Stomach (tissue), 8 donors: ENCODE measurements at regions not wholly inside any gene's neighbourhood (a gene's known extent, or its start where the extent isn't known, plus 50 kb on each side); places are given as distances from the start of the nearest gene placed in this dataset.

Experiments used
- DNase-seq, 2 donors: peaks; one replicate each; pipeline versions ENCODE4 v3.0.0 to v3.0.0-alpha.2; 2013 to 2019
- H3K27ac ChIP-seq, 5 donors: fragments of 200-600 bp in 4 of 5; sonication (generic) in 4 of 5; one replicate each; pipeline ENCODE4 v1.5.1; 2013 to 2019; ENCODE audit warnings: mild to moderate bottlenecking in 1 of 5, moderate library complexity in 1 of 5
- H3K27me3 ChIP-seq, 3 donors: fragments of 200-600 bp; sonication (generic); one replicate each; pipeline ENCODE4 v1.5.1; 2017 to 2019; ENCODE audit warnings: mixed run types in 1 of 3
- H3K36me3 ChIP-seq, 4 donors: fragments of 200-600 bp; sonication (generic); 1 replicate in 3 of 4; 2 replicates in 1 of 4; pipeline ENCODE4 v1.5.1; 2016 to 2019
- H3K4me1 ChIP-seq, 4 donors: fragments of 200-600 bp; sonication (generic); one replicate each; pipeline ENCODE4 v1.5.1; 2016 to 2019
- H3K4me3 ChIP-seq, 4 donors: fragments of 200-600 bp; sonication (generic) in 3 of 4; one replicate each; pipeline ENCODE4 v1.5.1; 2016 to 2019; ENCODE audit warnings: mild to moderate bottlenecking in 1 of 4
- H3K9me3 ChIP-seq, 4 donors: fragments of 200-600 bp; sonication (generic); one replicate each; pipeline ENCODE4 v1.5.1; 2016 to 2019
- CTCF ChIP-seq, 7 experiments: fragments of 450-650 bp in 4 of 7; fragments of 200-600 bp in 3 of 7; sonication (generic) in 3 of 7; IDR thresholded peaks; one replicate each; pipeline ENCODE4 v1.5.1; 2016 to 2019; ENCODE audit warnings: antibody characterized with exemption in 7 of 7, control low read depth in 2 of 7, mild to moderate bottlenecking in 1 of 7
- EP300 ChIP-seq: sonication (generic); formaldehyde crosslinking; IDR thresholded peaks from one replicate; pipeline ENCODE4 v1.6.1; 2017; ENCODE audit warnings: antibody characterized with exemption
- POLR2A ChIP-seq, 4 donors: fragments of 450-650 bp; IDR thresholded peaks; one replicate each; pipeline ENCODE4 v1.6.1; 2016; ENCODE audit warnings: antibody characterized with exemption in 4 of 4, control low read depth in 2 of 4, mild to moderate bottlenecking in 1 of 4, moderate library complexity in 1 of 4
- POLR2AphosphoS5 ChIP-seq, 3 donors: sonication (generic); formaldehyde crosslinking; IDR thresholded peaks; one replicate each; pipeline ENCODE4 v1.6.1; 2016; ENCODE audit warnings: antibody characterized with exemption in 3 of 3
- WGBS, 5 donors: extraction: QIAGEN DNeasy Blood & Tissue Kit in 3 of 5; methylation state at CpG; one replicate each; pipeline versions ENCODE4 v1.1.5 to v1.1.7; 2013 to 2018; 5-methylcytosine and 5-hydroxymethylcytosine counted together
- intact Hi-C: fragments of 100-400 bp; cut with DNase I; formaldehyde crosslinking; loops from one replicate; pipeline ENCODE4 v1.15.1; 2023; ENCODE audit warnings: low total_unique reads
- donor health status: healthy with polysubstance abuse.
- donor health status: Bipolar disorder and iron deficiency.
- donor health status: healthy.

GRCh38 chr1:234990874-234991801 is 137.5 kb downstream of the TOMM20 start:
- Histone ChIP-seq H3K36me3 (no peaks in the 10 kb centered on the region), H3K9me3 (no peaks in the 10 kb centered on the region), H3K27ac (peak overlapping the region in 1 of 5 donors; percentile 91), H3K4me1 (peaks cover 14 to 30% (median 22%) of the 10 kb centered on the region in 4 donors), H3K4me3 (no peak overlapping the region), H3K27me3 (no peaks in the 10 kb centered on the region)
- intact Hi-C loops = no loop called here
- 91 to 97% (median 95%) methylated on average over 9 of the region's 9 CpGs for WGBS, 5 donors
- DNase-seq = no peak
- TF ChIP-seq CTCF (IDR thresholded peaks at IDR 0.05) (no peak), EP300 (no peak), POLR2AphosphoS5 (IDR thresholded peaks at IDR 0.05) (no peak), POLR2A (IDR thresholded peaks at IDR 0.05) (no peak)

- TF ChIP-seq POLR2AphosphoS5 (IDR thresholded peaks at IDR 0.05) (no peak), EP300 (no peak), CTCF (IDR thresholded peaks at IDR 0.05) (no peak), POLR2A (IDR thresholded peaks at IDR 0.05) (no peak)
- no peaks in the 10 kb centered on the region for H3K36me3 ChIP-seq
- intact Hi-C loops = no loop called here
- H3K4me3 ChIP-seq = no peak overlapping the region
- no peaks in the 10 kb centered on the region for H3K9me3 ChIP-seq
- H3K27ac ChIP-seq = peak overlapping the region in 4 of 5 donors; percentile 36 to 94 (median 92)
- peaks cover 20 to 39% (median 26%) of the 10 kb centered on the region in 4 donors for H3K4me1 ChIP-seq
- DNase-seq = no peak
- whole genome bisulfite sequencing, 5 donors = 51 to 96% (median 89%) methylated on average over 3 of the region's 3 CpGs
- no peaks in the 10 kb centered on the region for H3K27me3 ChIP-seq
Observed at GRCh38 chr1:234990328-234990675, 138.3 kb downstream of the TOMM20 start.

GRCh38 chr1:234989479-234990327 is 138.9 kb downstream of the TOMM20 start:
- intact Hi-C loops = no loop called here
- DNase-seq = no peak

More at GRCh38 chr1:234989479-234990327, 138.9 kb downstream of the TOMM20 start:
- 89 to 94% (median 92%) methylated on average over 15 of the region's 15 CpGs for WGBS, 5 donors
- no peaks in the 10 kb centered on the region for H3K36me3 ChIP-seq
- peak overlapping the region in 4 of 5 donors; percentile 36 to 94 (median 92) for H3K27ac ChIP-seq
- H3K27me3 ChIP-seq = no peaks in the 10 kb centered on the region
- no peaks in the 10 kb centered on the region for H3K9me3 ChIP-seq
- no peak overlapping the region for H3K4me3 ChIP-seq
- peaks cover 24 to 45% (median 32%) of the 10 kb centered on the region in 4 donors for H3K4me1 ChIP-seq
- no peak for TF ChIP-seq CTCF (IDR thresholded peaks at IDR 0.05)
